Lung (tissue), 11 donors: ENCODE measurements at regions not wholly inside any gene's neighbourhood (a gene's known extent, or its start where the extent isn't known, plus 50 kb on each side); places are given as distances from the start of the nearest gene placed in this dataset.

Experiments
- ATAC-seq: fragments of 200-7000 bp; cut with Tn5 transposase; one replicate; pipeline ENCODE4 v1.9.1; 2020; ENCODE audit warnings: moderate number of reproducible peaks; ENCODE audit not compliant: insufficient read depth, low FRiP score
- DNase-seq, 3 donors: peaks; one replicate each; pipeline ENCODE4 v3.0.0-alpha.2; 2013 to 2017
- H3K27ac ChIP-seq, 2 donors: one replicate each; pipeline ENCODE4 v1.5.1; 2013; ENCODE audit warnings: mild to moderate bottlenecking in 2 of 2, moderate library complexity in 2 of 2, control low read depth in 1 of 2, inconsistent platforms in 1 of 2, low read depth in 1 of 2, low read length in 1 of 2
- H3K27me3 ChIP-seq, 3 donors: one replicate each; pipeline ENCODE4 v1.5.1; 2013; ENCODE audit warnings: low read length in 2 of 3; ENCODE audit not compliant: control insufficient read depth in 3 of 3, insufficient read depth in 3 of 3
- H3K36me3 ChIP-seq, 4 donors: one replicate each; pipeline ENCODE4 v1.5.1; 2013; ENCODE audit warnings: low read length in 4 of 4, mild to moderate bottlenecking in 1 of 4, moderate library complexity in 1 of 4; ENCODE audit not compliant: control insufficient read depth in 4 of 4, insufficient read depth in 4 of 4
- H3K4me1 ChIP-seq, 5 donors: one replicate each; pipeline ENCODE4 v1.5.1; 2013; ENCODE audit warnings: low read length in 5 of 5, mild to moderate bottlenecking in 2 of 5, moderate library complexity in 1 of 5; ENCODE audit not compliant: control insufficient read depth in 5 of 5, insufficient read depth in 5 of 5
- H3K4me3 ChIP-seq: one replicate; pipeline ENCODE4 v1.5.1; 2013; ENCODE audit warnings: mild to moderate bottlenecking, control low read depth, moderate library complexity
- H3K9ac ChIP-seq, 2 donors: one replicate each; pipeline ENCODE4 v1.5.1; 2013; ENCODE audit warnings: low read length in 2 of 2, control low read depth in 1 of 2; ENCODE audit not compliant: insufficient read depth in 1 of 2
- H3K9me3 ChIP-seq, 4 donors: one replicate each; pipeline ENCODE4 v1.5.1; 2013; ENCODE audit warnings: low read length in 3 of 4, mild to moderate bottlenecking in 1 of 4, moderate library complexity in 1 of 4; ENCODE audit not compliant: control insufficient read depth in 4 of 4, insufficient read depth in 3 of 4
- WGBS, 2 donors: extraction: QIAGEN DNeasy Blood & Tissue Kit; methylation state at CpG; one replicate each; pipeline ENCODE4 v1.1.7; 2013; 5-methylcytosine and 5-hydroxymethylcytosine counted together
- TF ChIP-seq, protein P1 (sequence below): IDR thresholded peaks from 2 replicates; pipeline ENCODE4 v1.5.1; 2012; ENCODE audit warnings: mild to moderate bottlenecking; ENCODE audit errors: control extremely low read depth, extremely low read depth
- donor health status: control.
- donor health status: control.
- donor health status: Bipolar disorder and iron deficiency.
- donor health status: healthy.
- donor health status: DM: yes; HTN: yes; CAD: no.

GRCh38 chr6:19159561-19159960, 677.6 kb upstream of the ID4 start:
- DNase-seq = no peak
- TF ChIP-seq, protein P1, sequence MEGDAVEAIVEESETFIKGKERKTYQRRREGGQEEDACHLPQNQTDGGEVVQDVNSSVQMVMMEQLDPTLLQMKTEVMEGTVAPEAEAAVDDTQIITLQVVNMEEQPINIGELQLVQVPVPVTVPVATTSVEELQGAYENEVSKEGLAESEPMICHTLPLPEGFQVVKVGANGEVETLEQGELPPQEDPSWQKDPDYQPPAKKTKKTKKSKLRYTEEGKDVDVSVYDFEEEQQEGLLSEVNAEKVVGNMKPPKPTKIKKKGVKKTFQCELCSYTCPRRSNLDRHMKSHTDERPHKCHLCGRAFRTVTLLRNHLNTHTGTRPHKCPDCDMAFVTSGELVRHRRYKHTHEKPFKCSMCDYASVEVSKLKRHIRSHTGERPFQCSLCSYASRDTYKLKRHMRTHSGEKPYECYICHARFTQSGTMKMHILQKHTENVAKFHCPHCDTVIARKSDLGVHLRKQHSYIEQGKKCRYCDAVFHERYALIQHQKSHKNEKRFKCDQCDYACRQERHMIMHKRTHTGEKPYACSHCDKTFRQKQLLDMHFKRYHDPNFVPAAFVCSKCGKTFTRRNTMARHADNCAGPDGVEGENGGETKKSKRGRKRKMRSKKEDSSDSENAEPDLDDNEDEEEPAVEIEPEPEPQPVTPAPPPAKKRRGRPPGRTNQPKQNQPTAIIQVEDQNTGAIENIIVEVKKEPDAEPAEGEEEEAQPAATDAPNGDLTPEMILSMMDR = no peak
- no peak overlapping the region for H3K4me3 ChIP-seq
- 76 to 81% methylated on average over 2 of the region's 2 CpGs for WGBS, 2 donors
- no peak overlapping the region for H3K9ac ChIP-seq
- no peaks in the 10 kb centered on the region for H3K9me3 ChIP-seq
- H3K27me3 ChIP-seq = no peaks in the 10 kb centered on the region
- H3K36me3 ChIP-seq = no peaks in the 10 kb centered on the region
- ATAC-seq = no peak
- no peak overlapping the region for H3K27ac ChIP-seq
- H3K4me1 ChIP-seq = peaks cover 0 to 9% (median 0%) of the 10 kb centered on the region in 5 donors

- 52 to 53% methylated on average over 2 of the region's 2 CpGs for WGBS, 2 donors
- Histone ChIP-seq H3K36me3 (no peaks in the 10 kb centered on the region), H3K4me3 (no peak overlapping the region), H3K27ac (no peak overlapping the region), H3K9me3 (no peaks in the 10 kb centered on the region), H3K4me1 (peaks cover 0 to 9% (median 0%) of the 10 kb centered on the region in 5 donors), H3K27me3 (no peaks in the 10 kb centered on the region), H3K9ac (no peak overlapping the region)
- DNase-seq (peak in 2 of 3 donors; percentile 65 to 69), ATAC-seq (no peak)
- TF ChIP-seq, protein P1 = no peak
Observed at GRCh38 chr6:19160081-19160730, 677.0 kb upstream of the ID4 start.

- Histone ChIP-seq H3K9me3 (no peaks in the 10 kb centered on the region), H3K27ac (no peak overlapping the region), H3K4me1 (no peaks in the 10 kb centered on the region), H3K9ac (no peak overlapping the region), H3K4me3 (no peak overlapping the region), H3K27me3 (no peaks in the 10 kb centered on the region), H3K36me3 (no peaks in the 10 kb centered on the region)
- ATAC-seq (no peak), DNase-seq (peak in 1 of 3 donors; percentile 31)
- TF ChIP-seq, protein P1 = no peak
- 23 to 36% methylated on average over 2 of the region's 2 CpGs for WGBS, 2 donors
Observed at GRCh38 chr6:19167251-19167650, 669.9 kb upstream of the ID4 start.

GRCh38 chr6:19169366-19169765, 667.8 kb upstream of the ID4 start:
- no peak overlapping the region for H3K9ac ChIP-seq
- H3K27ac ChIP-seq = no peak overlapping the region
- H3K36me3 ChIP-seq = no peaks in the 10 kb centered on the region
- TF ChIP-seq, protein P1 = no peak
- H3K27me3 ChIP-seq = no peaks in the 10 kb centered on the region
- WGBS, 2 donors = 65 to 69% methylated on average over 5 of the region's 5 CpGs
- no peaks in the 10 kb centered on the region for H3K9me3 ChIP-seq
- H3K4me3 ChIP-seq = no peak overlapping the region
- DNase-seq = no peak
- H3K4me1 ChIP-seq = no peaks in the 10 kb centered on the region
- ATAC-seq = no peak
